Transverse colon (tissue), 4 donors: ENCODE measurements at regions not wholly inside any gene's neighbourhood (a gene's known extent, or its start where the extent isn't known, plus 50 kb on each side); places are given as distances from the start of the nearest gene placed in this dataset.

Experiments used
- DNase-seq: peaks from one replicate; pipeline ENCODE4 v3.0.0-alpha.2; 2019
- H3K27ac ChIP-seq, 4 donors: fragments of 200-600 bp; sonication (generic); 2 replicates each; pipeline ENCODE4 v1.5.1; 2016 to 2018; ENCODE audit warnings: inconsistent platforms in 4 of 4
- H3K27me3 ChIP-seq: fragments of 200-600 bp; sonication (generic); 2 replicates; pipeline ENCODE4 v1.5.1; 2017; ENCODE audit warnings: inconsistent platforms
- H3K36me3 ChIP-seq, 4 donors: fragments of 200-600 bp; sonication (generic); 2 replicates each; pipeline ENCODE4 v1.5.1; 2017 to 2019; ENCODE audit warnings: inconsistent platforms in 4 of 4
- H3K4me1 ChIP-seq, 4 donors: fragments of 200-600 bp; sonication (generic); 2 replicates each; pipeline ENCODE4 v1.5.1; 2017 to 2020; ENCODE audit warnings: inconsistent platforms in 4 of 4
- H3K4me3 ChIP-seq, 4 donors: fragments of 200-600 bp; sonication (generic); 1 replicate in 1 of 4; 2 replicates in 3 of 4; pipeline versions ENCODE4 v1.5.1 to v1.6.1; 2017 to 2019; ENCODE audit warnings: inconsistent platforms in 4 of 4
- H3K9me3 ChIP-seq, 2 donors: fragments of 200-600 bp; sonication (generic); 2 replicates each; pipeline ENCODE4 v1.5.1; 2017 to 2019; ENCODE audit warnings: inconsistent platforms in 2 of 2
- EP300 ChIP-seq: sonication (generic); formaldehyde crosslinking; IDR thresholded peaks from one replicate; pipeline ENCODE4 v1.6.1; 2017; ENCODE audit warnings: antibody characterized with exemption, low read depth
- POLR2A ChIP-seq: fragments of 450-650 bp; IDR thresholded peaks from one replicate; pipeline ENCODE4 v1.6.1; 2016; ENCODE audit warnings: antibody characterized with exemption, mild to moderate bottlenecking, moderate library complexity
- POLR2AphosphoS5 ChIP-seq, 3 donors: sonication (generic); formaldehyde crosslinking; IDR thresholded peaks; one replicate each; pipeline ENCODE4 v1.6.1; 2016; ENCODE audit warnings: antibody characterized with exemption in 3 of 3
- WGBS, 2 donors: methylation state at CpG; one replicate each; pipeline ENCODE4 v1.1.5; 2018; ENCODE audit warnings: low coverage in 1 of 2; 5-methylcytosine and 5-hydroxymethylcytosine counted together
- in situ Hi-C, 4 donors: fragments of 200-750 bp; cut with MboI; loops; one replicate each; pipeline versions ENCODE4 v1.15.0 to v1.15.1; 2017; ENCODE audit warnings: low sequenced_read_pairs in 3 of 4, low pct_ligation_motif_present in 1 of 4, low pct_unique_long_range_greater_than_20kb in 1 of 4
- intact Hi-C: fragments of 100-400 bp; cut with DNase I; formaldehyde crosslinking; loops from one replicate; pipeline ENCODE4 v1.15.1; 2023; ENCODE audit warnings: low total_unique reads
- TF ChIP-seq, protein P1 (sequence below), 5 experiments: fragments of 200-600 bp in 3 of 5; fragments of 450-650 bp in 2 of 5; sonication (generic) in 3 of 5; IDR thresholded peaks; 1 replicate in 2 of 5; 2 replicates in 3 of 5; pipeline ENCODE4 v1.5.1; 2016 to 2017; ENCODE audit warnings: antibody characterized with exemption in 5 of 5, inconsistent platforms in 3 of 5, mild to moderate bottlenecking in 2 of 5, moderate library complexity in 1 of 5

DNA sequence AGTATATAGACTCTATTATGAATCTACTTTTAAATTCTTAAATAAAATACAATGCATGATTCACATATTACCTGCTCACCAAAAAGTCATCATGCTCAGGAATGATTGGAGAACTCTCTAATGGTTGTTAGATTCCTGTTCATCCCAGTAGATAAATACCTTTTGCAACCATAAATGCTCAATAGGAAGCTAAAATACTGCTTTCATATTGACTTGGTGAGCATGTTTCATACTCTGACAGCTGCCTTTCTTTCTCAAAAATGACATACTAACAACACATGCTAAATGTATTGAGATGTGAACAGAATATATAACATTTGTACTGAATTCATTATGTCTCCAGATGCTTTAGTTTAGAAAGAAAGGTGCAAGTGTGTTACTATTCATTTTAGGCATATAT lies 79.6 kb upstream of the SLCO6A1 start:
- no peak for DNase-seq
- in situ Hi-C loops: loop anchor here in 1 of 4 donors (25.0 kb wide), 1 partner anchor 459 kb away; no protein-coding TSS in a partner anchor
- no peaks in the 10 kb centered on the region for H3K4me1 ChIP-seq
- no peaks in the 10 kb centered on the region for H3K9me3 ChIP-seq
- no peaks in the 10 kb centered on the region for H3K36me3 ChIP-seq
- no peaks in the 10 kb centered on the region for H3K27me3 ChIP-seq
- TF ChIP-seq, protein P1, sequence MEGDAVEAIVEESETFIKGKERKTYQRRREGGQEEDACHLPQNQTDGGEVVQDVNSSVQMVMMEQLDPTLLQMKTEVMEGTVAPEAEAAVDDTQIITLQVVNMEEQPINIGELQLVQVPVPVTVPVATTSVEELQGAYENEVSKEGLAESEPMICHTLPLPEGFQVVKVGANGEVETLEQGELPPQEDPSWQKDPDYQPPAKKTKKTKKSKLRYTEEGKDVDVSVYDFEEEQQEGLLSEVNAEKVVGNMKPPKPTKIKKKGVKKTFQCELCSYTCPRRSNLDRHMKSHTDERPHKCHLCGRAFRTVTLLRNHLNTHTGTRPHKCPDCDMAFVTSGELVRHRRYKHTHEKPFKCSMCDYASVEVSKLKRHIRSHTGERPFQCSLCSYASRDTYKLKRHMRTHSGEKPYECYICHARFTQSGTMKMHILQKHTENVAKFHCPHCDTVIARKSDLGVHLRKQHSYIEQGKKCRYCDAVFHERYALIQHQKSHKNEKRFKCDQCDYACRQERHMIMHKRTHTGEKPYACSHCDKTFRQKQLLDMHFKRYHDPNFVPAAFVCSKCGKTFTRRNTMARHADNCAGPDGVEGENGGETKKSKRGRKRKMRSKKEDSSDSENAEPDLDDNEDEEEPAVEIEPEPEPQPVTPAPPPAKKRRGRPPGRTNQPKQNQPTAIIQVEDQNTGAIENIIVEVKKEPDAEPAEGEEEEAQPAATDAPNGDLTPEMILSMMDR (IDR thresholded peaks at IDR 0.05): no peak
- intact Hi-C loops: no loop called here
- H3K4me3 ChIP-seq: no peak overlapping the region
- no peak overlapping the region for H3K27ac ChIP-seq

GRCh38 chr5:102579379-102579778 lies 80.6 kb upstream of the SLCO6A1 start:
- intact Hi-C loops (no loop called here), in situ Hi-C loops (loop anchor here in 1 of 4 donors (25.0 kb wide), 1 partner anchor 458 kb away; no protein-coding TSS in a partner anchor)
- TF ChIP-seq EP300: no peak
- no peak for TF ChIP-seq POLR2A
- TF ChIP-seq, protein P1 (IDR thresholded peaks at IDR 0.05): no peak
- no peak for TF ChIP-seq POLR2AphosphoS5 (IDR thresholded peaks at IDR 0.05)
- Histone ChIP-seq H3K9me3 (no peaks in the 10 kb centered on the region), H3K4me1 (no peaks in the 10 kb centered on the region), H3K36me3 (no peaks in the 10 kb centered on the region), H3K27ac (no peak overlapping the region), H3K27me3 (no peaks in the 10 kb centered on the region), H3K4me3 (no peak overlapping the region)
- 69 to 75% methylated on average over 1 of the region's 1 CpG for WGBS, 2 donors
- no peak for DNase-seq

DNA sequence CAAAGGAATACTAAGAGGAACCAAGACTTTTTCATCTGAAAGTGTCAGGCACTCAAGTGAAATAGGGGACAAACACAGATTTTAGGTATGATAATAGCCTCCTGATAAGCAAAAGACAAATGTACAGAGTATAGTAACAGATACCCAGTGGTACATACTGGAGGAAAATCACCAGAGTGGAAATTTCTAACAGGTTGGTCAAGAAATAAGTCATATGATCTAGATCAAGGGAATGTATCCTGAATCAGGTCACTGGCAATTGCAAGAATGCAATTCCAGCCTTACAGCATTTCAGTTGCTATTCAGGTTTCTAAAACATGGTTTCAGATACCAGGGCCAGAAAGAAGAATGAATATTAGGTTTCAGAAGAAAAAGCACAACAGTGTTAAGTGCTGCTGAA lies 82.2 kb upstream of the SLCO6A1 start:
- Histone ChIP-seq H3K27me3 (no peaks in the 10 kb centered on the region), H3K4me3 (no peak overlapping the region), H3K27ac (no peak overlapping the region), H3K9me3 (no peaks in the 10 kb centered on the region), H3K36me3 (no peaks in the 10 kb centered on the region), H3K4me1 (no peaks in the 10 kb centered on the region)
- in situ Hi-C loops (loop anchor here in 1 of 4 donors (25.0 kb wide), 1 partner anchor 456 kb away; no protein-coding TSS in a partner anchor), intact Hi-C loops (no loop called here)
- no peak for TF ChIP-seq POLR2AphosphoS5 (IDR thresholded peaks at IDR 0.05)
- no peak for TF ChIP-seq POLR2A
- TF ChIP-seq, protein P1 (IDR thresholded peaks at IDR 0.05): no peak
- TF ChIP-seq EP300: no peak
- DNase-seq: no peak

- no peaks in the 10 kb centered on the region for H3K36me3 ChIP-seq
- H3K27ac ChIP-seq: no peak overlapping the region
- no peaks in the 10 kb centered on the region for H3K9me3 ChIP-seq
- TF ChIP-seq POLR2AphosphoS5 (IDR thresholded peaks at IDR 0.05) (no peak), EP300 (no peak), POLR2A (no peak)
- TF ChIP-seq, protein P1 (IDR thresholded peaks at IDR 0.05): no peak
- intact Hi-C loops: no loop called here
- in situ Hi-C loops: loop anchor here in 1 of 4 donors (25.0 kb wide), 1 partner anchor 455 kb away; no protein-coding TSS in a partner anchor
- 54 to 58% methylated on average over 3 of the region's 3 CpGs for WGBS, 2 donors
- DNase-seq: no peak
- no peaks in the 10 kb centered on the region for H3K27me3 ChIP-seq
- H3K4me1 ChIP-seq: no peaks in the 10 kb centered on the region
- no peak overlapping the region for H3K4me3 ChIP-seq
Observed at GRCh38 chr5:102582696-102583095, 83.9 kb upstream of the SLCO6A1 start.
